Lung (tissue), 11 donors: ENCODE measurements at regions not wholly inside any gene's neighbourhood (a gene's known extent, or its start where the extent isn't known, plus 50 kb on each side); places are given as distances from the start of the nearest gene placed in this dataset.

Experiments
- ATAC-seq: fragments of 200-7000 bp; cut with Tn5 transposase; one replicate; pipeline ENCODE4 v1.9.1; 2020; ENCODE audit warnings: moderate number of reproducible peaks; ENCODE audit not compliant: insufficient read depth, low FRiP score
- DNase-seq, 3 donors: peaks; one replicate each; pipeline ENCODE4 v3.0.0-alpha.2; 2013 to 2017
- H3K27ac ChIP-seq, 2 donors: one replicate each; pipeline ENCODE4 v1.5.1; 2013; ENCODE audit warnings: mild to moderate bottlenecking in 2 of 2, moderate library complexity in 2 of 2, control low read depth in 1 of 2, inconsistent platforms in 1 of 2, low read depth in 1 of 2, low read length in 1 of 2
- H3K27me3 ChIP-seq, 3 donors: one replicate each; pipeline ENCODE4 v1.5.1; 2013; ENCODE audit warnings: low read length in 2 of 3; ENCODE audit not compliant: control insufficient read depth in 3 of 3, insufficient read depth in 3 of 3
- H3K36me3 ChIP-seq, 4 donors: one replicate each; pipeline ENCODE4 v1.5.1; 2013; ENCODE audit warnings: low read length in 4 of 4, mild to moderate bottlenecking in 1 of 4, moderate library complexity in 1 of 4; ENCODE audit not compliant: control insufficient read depth in 4 of 4, insufficient read depth in 4 of 4
- H3K4me1 ChIP-seq, 5 donors: one replicate each; pipeline ENCODE4 v1.5.1; 2013; ENCODE audit warnings: low read length in 5 of 5, mild to moderate bottlenecking in 2 of 5, moderate library complexity in 1 of 5; ENCODE audit not compliant: control insufficient read depth in 5 of 5, insufficient read depth in 5 of 5
- H3K4me3 ChIP-seq: one replicate; pipeline ENCODE4 v1.5.1; 2013; ENCODE audit warnings: mild to moderate bottlenecking, control low read depth, moderate library complexity
- H3K9ac ChIP-seq, 2 donors: one replicate each; pipeline ENCODE4 v1.5.1; 2013; ENCODE audit warnings: low read length in 2 of 2, control low read depth in 1 of 2; ENCODE audit not compliant: insufficient read depth in 1 of 2
- H3K9me3 ChIP-seq, 4 donors: one replicate each; pipeline ENCODE4 v1.5.1; 2013; ENCODE audit warnings: low read length in 3 of 4, mild to moderate bottlenecking in 1 of 4, moderate library complexity in 1 of 4; ENCODE audit not compliant: control insufficient read depth in 4 of 4, insufficient read depth in 3 of 4
- WGBS, 2 donors: extraction: QIAGEN DNeasy Blood & Tissue Kit; methylation state at CpG; one replicate each; pipeline ENCODE4 v1.1.7; 2013; 5-methylcytosine and 5-hydroxymethylcytosine counted together
- TF ChIP-seq, protein P1 (sequence below): IDR thresholded peaks from 2 replicates; pipeline ENCODE4 v1.5.1; 2012; ENCODE audit warnings: mild to moderate bottlenecking; ENCODE audit errors: control extremely low read depth, extremely low read depth
- donor health status: control.
- donor health status: control.
- donor health status: Bipolar disorder and iron deficiency.
- donor health status: healthy.
- donor health status: DM: yes; HTN: yes; CAD: no.

GRCh38 chr5:123753937-123754891, 242.2 kb downstream of the CSNK1G3 start:
- WGBS, 2 donors: 87 to 94% methylated on average over 4 of the region's 4 CpGs
- DNase-seq: peak in 2 of 3 donors; percentile 43 to 58
- Histone ChIP-seq H3K27ac (no peak overlapping the region), H3K27me3 (no peaks in the 10 kb centered on the region), H3K4me1 (peaks cover 0 to 44% (median 14%) of the 10 kb centered on the region in 5 donors), H3K4me3 (no peak overlapping the region), H3K9ac (peak overlapping the region in 1 of 2 donors; percentile 30), H3K9me3 (no peaks in the 10 kb centered on the region), H3K36me3 (no peaks in the 10 kb centered on the region)
- TF ChIP-seq, protein P1, sequence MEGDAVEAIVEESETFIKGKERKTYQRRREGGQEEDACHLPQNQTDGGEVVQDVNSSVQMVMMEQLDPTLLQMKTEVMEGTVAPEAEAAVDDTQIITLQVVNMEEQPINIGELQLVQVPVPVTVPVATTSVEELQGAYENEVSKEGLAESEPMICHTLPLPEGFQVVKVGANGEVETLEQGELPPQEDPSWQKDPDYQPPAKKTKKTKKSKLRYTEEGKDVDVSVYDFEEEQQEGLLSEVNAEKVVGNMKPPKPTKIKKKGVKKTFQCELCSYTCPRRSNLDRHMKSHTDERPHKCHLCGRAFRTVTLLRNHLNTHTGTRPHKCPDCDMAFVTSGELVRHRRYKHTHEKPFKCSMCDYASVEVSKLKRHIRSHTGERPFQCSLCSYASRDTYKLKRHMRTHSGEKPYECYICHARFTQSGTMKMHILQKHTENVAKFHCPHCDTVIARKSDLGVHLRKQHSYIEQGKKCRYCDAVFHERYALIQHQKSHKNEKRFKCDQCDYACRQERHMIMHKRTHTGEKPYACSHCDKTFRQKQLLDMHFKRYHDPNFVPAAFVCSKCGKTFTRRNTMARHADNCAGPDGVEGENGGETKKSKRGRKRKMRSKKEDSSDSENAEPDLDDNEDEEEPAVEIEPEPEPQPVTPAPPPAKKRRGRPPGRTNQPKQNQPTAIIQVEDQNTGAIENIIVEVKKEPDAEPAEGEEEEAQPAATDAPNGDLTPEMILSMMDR: no peak
- no peak for ATAC-seq

DNA sequence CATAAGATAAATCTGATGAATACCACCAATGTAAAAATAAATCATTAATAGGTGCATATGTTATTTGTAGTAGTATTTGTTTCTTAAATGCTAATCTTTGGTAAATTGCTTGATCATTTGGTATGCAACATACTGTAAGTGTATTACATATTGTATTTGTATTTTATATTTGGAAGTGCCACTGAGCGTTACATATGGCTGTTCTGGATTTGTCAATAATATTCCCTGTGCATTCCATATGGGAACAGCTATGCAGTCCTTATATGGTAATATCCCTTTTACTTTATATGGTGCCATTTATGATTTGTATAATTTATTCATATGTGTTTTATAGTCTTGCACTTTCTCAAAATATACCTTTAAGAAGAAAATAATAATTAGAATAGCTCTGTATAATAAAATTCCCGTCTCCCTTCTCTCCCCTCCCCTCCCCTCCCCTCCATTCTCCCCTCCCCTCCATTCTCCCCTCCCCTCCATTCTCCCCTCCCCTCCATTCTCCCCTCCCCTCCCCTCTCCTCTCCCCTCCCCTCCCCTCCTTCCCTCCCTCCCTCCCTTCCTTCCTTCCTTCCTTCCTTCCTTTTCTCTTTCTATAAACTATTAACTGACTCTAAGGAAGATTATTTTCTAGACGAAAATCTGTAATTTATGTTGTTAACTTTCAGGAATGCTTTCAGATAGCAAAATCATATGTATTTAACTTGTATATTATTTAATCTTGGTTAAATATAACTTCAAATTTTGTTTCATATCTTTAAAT, 241.4 kb downstream of the CSNK1G3 start:
- WGBS, 2 donors: 64 to 70% methylated on average over 3 of the region's 3 CpGs
- TF ChIP-seq, protein P1: no peak
- Histone ChIP-seq H3K9me3 (no peaks in the 10 kb centered on the region), H3K27ac (no peak overlapping the region), H3K4me3 (no peak overlapping the region), H3K36me3 (no peaks in the 10 kb centered on the region), H3K27me3 (no peaks in the 10 kb centered on the region), H3K4me1 (peaks cover 0 to 44% (median 14%) of the 10 kb centered on the region in 5 donors), H3K9ac (no peak overlapping the region)
- DNase-seq (no peak), ATAC-seq (no peak)

DNA sequence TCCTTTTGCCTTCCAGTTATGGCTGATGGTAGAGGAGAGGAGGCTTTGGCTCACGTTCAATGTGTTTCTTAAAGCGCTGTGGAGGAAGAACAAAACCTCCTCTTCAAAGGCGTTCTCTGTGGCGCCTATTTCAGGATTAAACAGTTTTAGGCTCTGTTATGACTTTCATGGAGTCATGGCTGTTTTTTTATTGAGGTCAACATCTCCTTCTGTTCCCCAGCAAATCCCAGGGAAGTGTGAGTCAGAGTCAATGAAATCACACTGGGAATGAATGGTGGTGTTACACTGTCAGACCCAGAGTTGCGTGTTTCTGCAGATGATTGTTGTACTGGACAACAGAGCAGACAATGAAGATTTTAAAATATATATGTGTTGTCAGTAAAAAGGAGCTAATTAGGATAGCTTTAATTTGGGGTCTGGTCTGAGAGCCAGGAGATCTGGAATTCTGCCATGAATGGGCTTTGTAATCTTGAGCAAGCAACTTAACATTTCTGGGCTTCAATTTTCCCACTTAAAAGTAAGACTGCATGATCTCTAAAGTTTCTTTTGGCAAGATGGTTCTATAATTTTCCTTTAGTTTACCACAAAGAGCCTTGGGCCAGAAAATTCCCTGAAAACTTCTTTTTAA, 240.7 kb downstream of the CSNK1G3 start:
- ATAC-seq (no peak), DNase-seq (peak in 2 of 3 donors; percentile 31 to 58)

More for the DNA sequence above, 240.7 kb downstream of the CSNK1G3 start:
- TF ChIP-seq, protein P1: no peak
- Histone ChIP-seq H3K36me3 (no peaks in the 10 kb centered on the region), H3K4me1 (peaks cover 0 to 44% (median 14%) of the 10 kb centered on the region in 5 donors), H3K9ac (no peak overlapping the region), H3K4me3 (no peak overlapping the region), H3K9me3 (no peaks in the 10 kb centered on the region), H3K27ac (peak overlapping the region in 1 of 2 donors; percentile 70), H3K27me3 (no peaks in the 10 kb centered on the region)
- WGBS, 2 donors: 87 to 90% methylated on average over 5 of the region's 5 CpGs
